Esophagus squamous epithelium (tissue), 4 donors: ENCODE measurements at regions not wholly inside any gene's neighbourhood (a gene's known extent, or its start where the extent isn't known, plus 50 kb on each side); places are given as distances from the start of the nearest gene placed in this dataset.

Source experiments
- POLR2A ChIP-seq, 4 donors: fragments of 450-650 bp; IDR thresholded peaks; one replicate each; pipeline ENCODE4 v1.6.1; 2017; ENCODE audit warnings: antibody characterized with exemption in 4 of 4, mild to moderate bottlenecking in 4 of 4, moderate library complexity in 3 of 4
- TF ChIP-seq, protein P1 (sequence below), 6 experiments: fragments of 450-650 bp in 4 of 6; fragments of 200-600 bp in 2 of 6; sonication (generic) in 2 of 6; IDR thresholded peaks; one replicate each; pipeline ENCODE4 v1.5.1; 2016 to 2019; ENCODE audit warnings: antibody characterized with exemption in 6 of 6, mild to moderate bottlenecking in 4 of 6, moderate library complexity in 4 of 6

DNA sequence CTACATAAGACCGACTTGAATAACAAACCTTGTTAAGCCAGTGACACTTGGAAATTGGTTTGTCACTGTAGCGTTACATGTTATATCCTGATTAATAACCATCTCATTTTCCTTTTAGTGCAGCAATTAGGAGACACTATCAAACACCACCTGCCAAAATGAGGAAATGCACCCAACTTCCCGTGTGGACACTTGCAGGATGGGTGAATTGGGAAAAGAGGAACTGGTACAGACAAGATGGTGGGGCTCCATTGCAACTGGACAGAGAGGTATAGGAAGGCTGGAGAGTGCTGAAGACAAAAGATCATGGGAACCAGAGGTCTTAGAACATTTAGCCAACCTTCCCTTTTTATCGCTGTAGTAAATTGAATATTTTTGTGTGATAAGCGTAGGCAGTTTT, 816.3 kb upstream of the HS6ST1 start:
- TF ChIP-seq, protein P1, sequence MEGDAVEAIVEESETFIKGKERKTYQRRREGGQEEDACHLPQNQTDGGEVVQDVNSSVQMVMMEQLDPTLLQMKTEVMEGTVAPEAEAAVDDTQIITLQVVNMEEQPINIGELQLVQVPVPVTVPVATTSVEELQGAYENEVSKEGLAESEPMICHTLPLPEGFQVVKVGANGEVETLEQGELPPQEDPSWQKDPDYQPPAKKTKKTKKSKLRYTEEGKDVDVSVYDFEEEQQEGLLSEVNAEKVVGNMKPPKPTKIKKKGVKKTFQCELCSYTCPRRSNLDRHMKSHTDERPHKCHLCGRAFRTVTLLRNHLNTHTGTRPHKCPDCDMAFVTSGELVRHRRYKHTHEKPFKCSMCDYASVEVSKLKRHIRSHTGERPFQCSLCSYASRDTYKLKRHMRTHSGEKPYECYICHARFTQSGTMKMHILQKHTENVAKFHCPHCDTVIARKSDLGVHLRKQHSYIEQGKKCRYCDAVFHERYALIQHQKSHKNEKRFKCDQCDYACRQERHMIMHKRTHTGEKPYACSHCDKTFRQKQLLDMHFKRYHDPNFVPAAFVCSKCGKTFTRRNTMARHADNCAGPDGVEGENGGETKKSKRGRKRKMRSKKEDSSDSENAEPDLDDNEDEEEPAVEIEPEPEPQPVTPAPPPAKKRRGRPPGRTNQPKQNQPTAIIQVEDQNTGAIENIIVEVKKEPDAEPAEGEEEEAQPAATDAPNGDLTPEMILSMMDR (IDR thresholded peaks at IDR 0.05): no peak
- TF ChIP-seq POLR2A (IDR thresholded peaks at IDR 0.05): no peak
